VCaP (cell line): ENCODE measurements at regions not wholly inside any gene's neighbourhood (a gene's known extent, or its start where the extent isn't known, plus 50 kb on each side); places are given as distances from the start of the nearest gene placed in this dataset.

ENCODE experiments used
- H3K27ac ChIP-seq: fragments of 450-650 bp; 2 replicates; pipeline ENCODE4 v1.5.1; 2017
- TF ChIP-seq, protein P1 (sequence below): fragments of 450-650 bp; conservative IDR thresholded peaks from 2 replicates; pipeline ENCODE4 v1.5.1; 2017; ENCODE audit warnings: mild to moderate bottlenecking, moderate library complexity

DNA sequence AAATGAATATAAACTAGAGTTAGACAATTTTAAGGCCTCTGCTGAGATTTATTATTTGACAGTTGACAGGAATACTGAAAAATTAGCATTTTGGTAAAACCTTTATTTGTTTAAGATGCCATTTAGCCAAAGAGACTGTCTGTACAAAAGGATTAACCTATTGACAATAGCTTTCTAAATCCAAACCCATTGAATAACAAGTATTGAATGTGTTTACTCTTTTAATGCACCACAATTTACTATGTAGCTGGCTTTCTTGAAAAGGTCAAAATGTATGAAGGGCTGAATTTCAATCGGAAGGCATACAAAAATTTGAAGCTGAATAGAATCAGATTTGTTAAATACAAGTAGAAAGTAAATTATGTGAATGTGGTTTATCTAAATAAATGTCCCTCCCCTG is 374.5 kb downstream of the TEX13C start:
- TF ChIP-seq, protein P1, sequence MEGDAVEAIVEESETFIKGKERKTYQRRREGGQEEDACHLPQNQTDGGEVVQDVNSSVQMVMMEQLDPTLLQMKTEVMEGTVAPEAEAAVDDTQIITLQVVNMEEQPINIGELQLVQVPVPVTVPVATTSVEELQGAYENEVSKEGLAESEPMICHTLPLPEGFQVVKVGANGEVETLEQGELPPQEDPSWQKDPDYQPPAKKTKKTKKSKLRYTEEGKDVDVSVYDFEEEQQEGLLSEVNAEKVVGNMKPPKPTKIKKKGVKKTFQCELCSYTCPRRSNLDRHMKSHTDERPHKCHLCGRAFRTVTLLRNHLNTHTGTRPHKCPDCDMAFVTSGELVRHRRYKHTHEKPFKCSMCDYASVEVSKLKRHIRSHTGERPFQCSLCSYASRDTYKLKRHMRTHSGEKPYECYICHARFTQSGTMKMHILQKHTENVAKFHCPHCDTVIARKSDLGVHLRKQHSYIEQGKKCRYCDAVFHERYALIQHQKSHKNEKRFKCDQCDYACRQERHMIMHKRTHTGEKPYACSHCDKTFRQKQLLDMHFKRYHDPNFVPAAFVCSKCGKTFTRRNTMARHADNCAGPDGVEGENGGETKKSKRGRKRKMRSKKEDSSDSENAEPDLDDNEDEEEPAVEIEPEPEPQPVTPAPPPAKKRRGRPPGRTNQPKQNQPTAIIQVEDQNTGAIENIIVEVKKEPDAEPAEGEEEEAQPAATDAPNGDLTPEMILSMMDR: no peak
- H3K27ac ChIP-seq: no peak overlapping the region

DNA sequence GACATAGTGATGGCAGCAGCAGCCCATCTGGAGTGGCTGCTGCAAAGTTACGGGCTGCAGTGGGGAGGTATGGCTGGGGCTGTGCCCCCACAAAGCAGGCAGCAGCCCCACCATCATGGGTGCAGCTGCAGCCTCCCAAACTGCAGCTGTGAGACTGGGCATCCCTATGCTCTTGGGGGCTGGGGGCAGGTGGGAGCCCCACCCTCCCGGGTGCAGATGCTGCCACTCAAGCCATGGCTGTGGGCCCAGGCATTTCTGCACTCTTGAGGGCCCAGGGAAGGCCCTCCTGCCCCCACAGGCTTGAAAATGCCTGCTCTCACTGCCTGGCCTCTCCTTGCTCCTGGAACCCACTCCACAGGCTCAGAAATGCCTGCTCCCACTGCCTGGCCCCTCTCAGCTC is 389.4 kb downstream of the TEX13C start:
- TF ChIP-seq, protein P1: no peak
- H3K27ac ChIP-seq: no peak overlapping the region

DNA sequence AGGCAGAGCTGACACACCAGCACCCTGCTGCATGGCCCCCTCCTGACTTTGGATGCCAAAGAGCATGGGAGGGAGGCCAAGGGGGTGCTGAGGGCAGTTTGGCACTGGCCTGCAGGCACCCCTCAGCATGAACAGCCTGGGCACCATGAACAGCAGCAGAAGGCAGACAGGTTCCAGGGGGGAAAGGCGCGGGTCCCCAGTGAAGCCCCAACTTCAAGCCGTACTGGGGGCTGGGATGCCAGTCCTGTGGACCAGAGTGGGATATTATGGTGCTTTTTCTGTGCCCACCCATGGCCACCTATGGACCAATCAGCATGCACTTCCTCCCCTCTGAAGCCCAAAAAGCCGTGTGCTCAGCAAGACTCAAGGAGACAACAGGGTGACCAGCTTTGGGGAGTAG is 389.9 kb downstream of the TEX13C start:
- TF ChIP-seq, protein P1: no peak
- no peak overlapping the region for H3K27ac ChIP-seq

DNA sequence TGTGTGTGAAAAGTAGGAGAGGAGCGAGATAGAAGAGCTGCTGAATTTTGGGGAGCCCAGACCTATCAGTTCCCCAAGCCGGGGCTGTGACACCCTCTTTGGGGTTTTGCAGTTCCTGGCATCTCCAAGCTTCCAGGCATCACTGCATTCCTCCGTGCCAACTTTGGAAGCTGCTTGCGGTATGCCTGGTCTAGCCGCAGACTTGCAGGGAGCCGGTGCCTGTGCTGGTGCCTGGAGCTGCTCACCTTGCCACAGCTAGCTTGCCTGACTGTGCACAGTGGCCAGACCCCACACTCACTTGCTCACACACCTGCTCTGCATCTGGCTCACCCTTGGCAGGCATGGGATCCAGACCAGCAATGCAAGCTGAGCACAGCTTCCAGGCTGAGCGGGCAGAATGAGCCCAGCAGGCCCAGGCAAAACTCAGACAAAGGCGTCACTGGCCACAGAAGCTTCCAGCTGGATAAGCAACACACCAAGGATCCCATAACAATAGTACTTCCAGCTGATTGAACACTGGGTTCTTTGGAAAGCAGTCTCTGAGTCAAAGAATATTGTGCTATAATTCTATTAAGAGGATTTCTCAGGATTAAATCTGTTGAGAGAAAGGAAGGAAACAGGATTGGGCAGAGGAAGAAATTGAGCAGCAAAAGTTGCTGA is 390.9 kb downstream of the TEX13C start:
- TF ChIP-seq, protein P1: no peak
- H3K27ac ChIP-seq: no peak overlapping the region

DNA sequence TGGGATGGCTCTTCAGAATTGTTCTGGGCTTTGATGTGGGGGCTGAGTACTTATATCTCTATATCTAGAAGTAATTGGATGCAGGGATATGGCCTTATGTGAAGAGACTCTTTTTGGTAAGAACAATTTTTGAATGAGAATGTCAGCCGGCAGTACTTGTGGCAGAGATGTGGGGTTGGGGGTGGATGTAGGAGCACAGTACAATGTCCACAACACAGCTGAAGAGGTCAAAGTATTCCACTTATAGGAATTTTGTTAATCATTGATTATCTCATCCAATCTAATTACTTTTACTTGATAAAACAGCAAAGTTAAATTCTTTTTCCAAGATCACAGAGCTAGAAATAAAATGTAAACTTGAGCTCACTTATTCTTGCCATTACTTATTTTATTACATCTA is 391.4 kb downstream of the TEX13C start:
- H3K27ac ChIP-seq: no peak overlapping the region
- TF ChIP-seq, protein P1: no peak

DNA sequence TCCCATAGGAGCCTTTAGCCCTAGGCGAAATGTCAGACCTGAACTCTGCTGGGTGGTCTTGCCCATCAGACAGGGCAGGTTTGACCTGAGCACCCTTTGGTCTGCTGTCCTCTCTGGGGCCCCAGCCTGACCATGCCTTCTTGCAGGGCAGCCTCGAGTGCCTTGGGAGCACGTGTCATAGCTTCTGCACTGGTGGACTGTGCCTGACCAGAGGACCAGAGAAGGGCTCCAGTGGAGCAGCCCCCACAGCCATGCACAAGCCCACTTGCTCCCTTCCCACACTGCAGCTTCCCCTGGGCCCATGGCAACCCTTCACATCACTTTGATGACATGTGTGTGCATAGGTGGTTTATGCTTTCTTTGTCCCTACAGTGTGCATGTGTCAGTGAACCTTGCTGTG is 394.0 kb downstream of the TEX13C start:
- no peak overlapping the region for H3K27ac ChIP-seq
- TF ChIP-seq, protein P1: no peak

DNA sequence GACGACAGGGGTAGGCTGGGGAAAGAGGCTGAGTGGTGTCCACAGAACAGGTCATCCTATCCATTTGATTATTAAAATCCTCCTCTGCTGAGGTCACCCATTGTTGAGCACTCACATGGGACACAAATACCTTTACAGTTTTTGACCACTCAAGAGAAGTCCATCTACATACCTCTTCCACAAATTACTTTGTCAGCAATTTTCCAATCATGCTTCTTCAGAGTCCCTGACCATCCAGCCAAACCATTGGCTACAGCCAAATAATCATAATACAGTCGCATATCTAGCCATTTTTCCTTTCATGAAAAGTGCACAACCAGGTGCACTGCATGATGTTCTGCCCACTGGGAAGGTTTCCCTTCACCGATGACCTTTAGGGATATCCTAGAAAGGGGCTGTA is 407.4 kb downstream of the TEX13C start:
- H3K27ac ChIP-seq: no peak overlapping the region
- TF ChIP-seq, protein P1: no peak
